ENCODE measurements at regions not wholly inside any gene's neighbourhood (a gene's known extent, or its start where the extent isn't known, plus 50 kb on each side); places are given as distances from the start of the nearest gene placed in this dataset.

DNA sequence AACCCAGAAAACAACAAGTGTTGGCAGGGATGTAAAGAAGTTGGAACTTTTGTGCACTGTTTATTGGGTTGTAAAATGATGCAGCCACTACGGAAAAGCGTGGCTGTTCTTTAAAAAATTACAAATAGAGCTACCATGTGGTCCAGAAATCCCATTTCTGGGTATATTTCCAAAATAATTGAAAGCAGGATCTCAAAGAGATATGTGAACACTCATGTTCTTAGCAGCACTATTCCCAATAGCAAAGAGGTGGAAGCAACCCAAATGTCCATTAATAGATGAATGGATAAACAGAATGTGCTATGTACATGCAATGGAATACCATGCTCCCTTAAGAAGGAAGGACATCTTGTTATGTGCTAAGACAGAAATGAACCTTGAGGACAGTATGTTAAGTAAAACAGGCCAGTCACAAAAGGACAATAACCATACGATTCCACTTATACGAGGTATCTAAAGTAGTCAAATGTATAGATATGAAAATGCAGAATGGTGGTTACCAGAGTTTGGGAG is 249.5 kb downstream of the PHLDA1 start:
- no peaks in the 10 kb centered on the region for H3K27me3 ChIP-seq (ENCODE audit: control insufficient read depth, insufficient read depth, low read length)
- peaks cover 20% of the 10 kb centered on the region for H3K4me1 ChIP-seq (ENCODE audit: control insufficient read depth, insufficient read depth, low read length)
- H3K9ac ChIP-seq (ENCODE audit: low read depth, low read length): no peak overlapping the region
- no peak overlapping the region for H3K4me2 ChIP-seq (ENCODE audit: low read length)
- H3K36me3 ChIP-seq (ENCODE audit: insufficient read depth, low read length): no peaks in the 10 kb centered on the region
- no peaks in the 10 kb centered on the region for H3K9me3 ChIP-seq (replicated peaks; ENCODE audit: low read length)
- H3K4me3 ChIP-seq (ENCODE audit: low read length): no peak overlapping the region

DNA sequence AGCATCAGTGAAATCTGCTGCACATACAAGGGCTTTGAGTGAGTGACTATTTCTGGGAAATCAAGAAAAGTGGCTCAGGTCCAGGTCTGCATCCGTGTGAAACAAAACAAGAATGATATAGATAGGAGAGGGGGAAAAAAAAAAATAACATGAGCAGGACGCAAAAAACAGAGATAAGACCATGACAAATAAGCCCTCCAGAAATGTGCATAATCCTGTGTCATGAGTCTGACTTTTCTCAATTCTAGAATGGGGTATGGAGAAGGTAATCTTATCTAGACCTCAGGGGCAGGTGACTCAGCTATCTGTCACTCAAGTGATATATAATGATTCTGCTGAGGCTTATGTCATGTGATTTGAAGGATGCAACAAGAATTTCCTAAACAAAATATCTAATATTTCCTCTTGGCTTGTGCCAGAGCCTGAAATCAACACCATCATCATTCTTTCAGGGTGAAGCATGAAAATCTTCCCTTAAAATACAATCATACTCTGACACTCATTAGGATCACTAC is 250.0 kb downstream of the PHLDA1 start:
- Histone ChIP-seq H3K9ac (ENCODE audit: low read depth, low read length) (no peak overlapping the region), H3K27me3 (ENCODE audit: control insufficient read depth, insufficient read depth, low read length) (no peaks in the 10 kb centered on the region), H3K9me3 (replicated peaks; ENCODE audit: low read length) (no peaks in the 10 kb centered on the region), H3K4me2 (ENCODE audit: low read length) (peak overlapping the region; percentile 11), H3K36me3 (ENCODE audit: insufficient read depth, low read length) (no peaks in the 10 kb centered on the region), H3K4me3 (ENCODE audit: low read length) (no peak overlapping the region), H3K4me1 (ENCODE audit: control insufficient read depth, insufficient read depth, low read length) (peaks cover 20% of the 10 kb centered on the region)

DNA sequence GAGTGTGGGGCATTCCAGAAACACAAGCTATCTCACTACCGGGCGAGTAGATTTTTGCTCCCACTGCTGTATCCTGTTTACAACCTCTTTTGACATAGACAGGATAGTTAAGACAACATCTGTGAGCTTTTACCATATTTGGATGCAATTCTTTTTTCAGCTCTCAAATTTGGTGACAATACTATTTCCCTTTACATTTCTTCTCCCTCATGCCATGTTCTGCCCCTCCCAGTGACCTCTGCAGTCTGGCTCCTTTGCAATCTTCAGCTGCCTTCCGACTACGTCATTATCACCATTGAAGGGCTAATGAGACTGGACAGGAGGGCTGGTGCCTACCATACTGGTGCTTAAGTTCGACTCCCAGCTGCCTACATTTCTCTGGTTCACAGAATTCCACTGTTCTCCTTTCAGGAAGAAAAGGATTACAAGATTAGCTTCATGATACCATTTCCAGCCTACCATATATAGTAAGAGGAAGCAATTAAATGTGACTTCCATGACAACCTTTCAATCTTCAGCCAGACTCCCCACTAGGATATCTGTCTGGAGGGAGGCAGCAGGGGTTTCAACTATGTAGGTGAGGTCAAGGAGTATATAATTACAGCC is 251.6 kb downstream of the PHLDA1 start:
- Histone ChIP-seq H3K4me2 (ENCODE audit: low read length) (no peak overlapping the region), H3K9ac (ENCODE audit: low read depth, low read length) (no peak overlapping the region), H3K4me1 (ENCODE audit: control insufficient read depth, insufficient read depth, low read length) (peaks cover 20% of the 10 kb centered on the region), H3K9me3 (replicated peaks; ENCODE audit: low read length) (no peaks in the 10 kb centered on the region), H3K27me3 (ENCODE audit: control insufficient read depth, insufficient read depth, low read length) (no peaks in the 10 kb centered on the region), H3K4me3 (ENCODE audit: low read length) (no peak overlapping the region), H3K36me3 (ENCODE audit: insufficient read depth, low read length) (no peaks in the 10 kb centered on the region)

DNA sequence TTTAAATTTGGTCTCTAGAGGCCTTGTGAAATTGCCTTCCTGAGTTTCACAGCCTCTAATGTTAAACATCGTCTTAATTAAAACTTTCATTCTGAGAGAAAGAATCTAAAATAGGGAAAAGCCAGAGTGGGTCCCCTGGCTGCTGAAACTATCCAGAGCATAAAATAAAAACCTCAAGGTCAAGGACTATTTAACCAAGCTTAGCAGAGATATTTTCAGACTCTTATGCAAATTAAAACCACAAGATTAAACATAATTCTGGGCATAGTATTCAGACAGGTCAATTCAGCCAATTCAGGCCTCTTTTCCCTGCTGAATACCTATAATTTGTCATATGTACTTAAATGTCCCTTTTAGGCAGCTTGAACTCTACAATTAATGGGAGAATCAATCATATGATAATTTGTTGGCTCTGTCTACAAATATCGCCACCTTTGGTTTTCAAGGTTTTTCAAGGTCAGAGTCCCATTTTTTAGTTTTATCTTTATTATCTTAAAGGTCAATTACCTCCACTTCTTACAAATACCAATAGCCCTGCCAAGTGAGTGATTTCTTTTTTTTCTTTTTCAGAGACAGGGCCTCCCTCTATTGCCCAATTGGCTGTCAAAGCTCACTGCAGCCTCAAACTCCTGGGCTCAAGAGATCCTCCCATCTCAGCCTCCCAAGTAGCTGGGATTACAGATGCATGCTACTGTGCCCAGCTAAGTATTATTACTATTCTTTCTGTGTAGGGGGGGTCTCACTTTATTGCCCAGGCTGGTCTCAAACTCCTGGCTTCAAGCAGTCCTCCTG is 257.1 kb downstream of the PHLDA1 start:
- H3K9ac ChIP-seq (ENCODE audit: low read depth, low read length): no peak overlapping the region
- no peak overlapping the region for H3K4me3 ChIP-seq (ENCODE audit: low read length)
- H3K4me2 ChIP-seq (ENCODE audit: low read length): no peak overlapping the region
- H3K36me3 ChIP-seq (ENCODE audit: insufficient read depth, low read length): no peaks in the 10 kb centered on the region
- no peaks in the 10 kb centered on the region for H3K9me3 ChIP-seq (replicated peaks; ENCODE audit: low read length)
- no peaks in the 10 kb centered on the region for H3K27me3 ChIP-seq (ENCODE audit: control insufficient read depth, insufficient read depth, low read length)
- no peaks in the 10 kb centered on the region for H3K4me1 ChIP-seq (ENCODE audit: control insufficient read depth, insufficient read depth, low read length)

DNA sequence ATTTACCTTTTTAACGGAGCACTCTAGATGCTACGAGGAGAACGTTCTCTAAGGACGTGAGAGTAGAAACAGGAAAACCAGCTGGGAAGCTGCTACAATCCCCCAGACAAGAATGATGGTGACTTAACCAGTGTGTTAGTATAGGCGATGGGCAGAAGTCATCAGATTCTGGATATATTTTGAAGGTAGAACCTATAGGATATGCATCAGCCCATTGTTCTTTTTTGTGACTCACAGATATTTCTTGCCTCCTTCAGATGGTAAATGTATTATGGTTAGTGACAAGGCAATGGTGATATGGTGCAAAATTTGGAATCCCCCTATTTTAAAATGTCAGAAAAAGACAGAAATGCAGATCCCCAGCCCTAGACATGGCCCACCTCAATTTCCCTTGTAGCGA is 258.2 kb downstream of the PHLDA1 start:
- Histone ChIP-seq H3K27me3 (ENCODE audit: control insufficient read depth, insufficient read depth, low read length) (no peaks in the 10 kb centered on the region), H3K36me3 (ENCODE audit: insufficient read depth, low read length) (no peaks in the 10 kb centered on the region), H3K4me1 (ENCODE audit: control insufficient read depth, insufficient read depth, low read length) (no peaks in the 10 kb centered on the region), H3K9me3 (replicated peaks; ENCODE audit: low read length) (no peaks in the 10 kb centered on the region), H3K9ac (ENCODE audit: low read depth, low read length) (no peak overlapping the region), H3K4me3 (ENCODE audit: low read length) (no peak overlapping the region), H3K4me2 (ENCODE audit: low read length) (no peak overlapping the region)

DNA sequence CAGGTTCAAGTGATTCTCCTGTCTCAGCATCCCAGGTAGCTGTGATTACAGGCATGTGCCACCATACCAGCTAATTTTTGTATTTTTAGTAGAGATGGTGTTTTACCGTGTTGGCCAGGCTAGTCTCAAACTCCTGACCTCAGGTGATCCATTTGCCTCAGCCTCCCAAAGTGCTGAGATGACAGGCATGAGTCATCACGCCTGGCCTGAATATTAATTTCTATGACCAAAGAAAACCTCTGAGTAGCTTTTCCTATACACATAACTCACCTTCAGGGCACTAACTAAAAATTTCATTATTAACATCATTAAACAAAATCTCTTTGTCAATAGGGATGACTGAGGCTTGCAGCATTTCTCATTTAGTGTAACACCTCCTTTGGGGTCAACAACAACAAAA is 259.6 kb upstream of the KRR1 start:
- Histone ChIP-seq H3K4me2 (ENCODE audit: low read length) (no peak overlapping the region), H3K36me3 (ENCODE audit: insufficient read depth, low read length) (no peaks in the 10 kb centered on the region), H3K4me1 (ENCODE audit: control insufficient read depth, insufficient read depth, low read length) (peaks cover 11% of the 10 kb centered on the region), H3K9me3 (replicated peaks; ENCODE audit: low read length) (no peaks in the 10 kb centered on the region), H3K4me3 (ENCODE audit: low read length) (no peak overlapping the region), H3K27me3 (ENCODE audit: control insufficient read depth, insufficient read depth, low read length) (no peaks in the 10 kb centered on the region), H3K9ac (ENCODE audit: low read depth, low read length) (no peak overlapping the region)

DNA sequence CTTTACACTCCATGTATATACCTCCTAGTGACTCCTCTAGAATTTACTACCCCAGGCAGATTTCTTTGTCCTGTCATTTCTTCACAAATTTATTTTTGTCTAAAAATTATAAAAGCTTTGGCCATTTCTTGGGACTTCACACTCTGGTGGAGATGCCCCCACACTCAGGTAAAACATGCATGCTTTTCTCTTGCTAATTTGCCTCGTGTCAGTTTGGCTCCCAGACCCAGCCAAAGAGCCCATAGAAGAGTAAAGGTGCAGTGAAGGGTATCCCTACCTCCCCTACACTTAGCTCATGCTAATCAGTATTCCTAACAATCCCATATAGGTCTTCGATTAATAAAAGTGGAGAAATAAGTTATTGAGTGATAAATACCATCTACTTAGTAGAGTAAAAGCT is 256.5 kb upstream of the KRR1 start:
- peaks cover 13% of the 10 kb centered on the region for H3K4me1 ChIP-seq (ENCODE audit: control insufficient read depth, insufficient read depth, low read length)
- no peaks in the 10 kb centered on the region for H3K27me3 ChIP-seq (ENCODE audit: control insufficient read depth, insufficient read depth, low read length)
- H3K4me2 ChIP-seq (ENCODE audit: low read length): no peak overlapping the region
- no peaks in the 10 kb centered on the region for H3K9me3 ChIP-seq (replicated peaks; ENCODE audit: low read length)
- no peak overlapping the region for H3K9ac ChIP-seq (ENCODE audit: low read depth, low read length)
- no peak overlapping the region for H3K4me3 ChIP-seq (ENCODE audit: low read length)
- no peaks in the 10 kb centered on the region for H3K36me3 ChIP-seq (ENCODE audit: insufficient read depth, low read length)

DNA sequence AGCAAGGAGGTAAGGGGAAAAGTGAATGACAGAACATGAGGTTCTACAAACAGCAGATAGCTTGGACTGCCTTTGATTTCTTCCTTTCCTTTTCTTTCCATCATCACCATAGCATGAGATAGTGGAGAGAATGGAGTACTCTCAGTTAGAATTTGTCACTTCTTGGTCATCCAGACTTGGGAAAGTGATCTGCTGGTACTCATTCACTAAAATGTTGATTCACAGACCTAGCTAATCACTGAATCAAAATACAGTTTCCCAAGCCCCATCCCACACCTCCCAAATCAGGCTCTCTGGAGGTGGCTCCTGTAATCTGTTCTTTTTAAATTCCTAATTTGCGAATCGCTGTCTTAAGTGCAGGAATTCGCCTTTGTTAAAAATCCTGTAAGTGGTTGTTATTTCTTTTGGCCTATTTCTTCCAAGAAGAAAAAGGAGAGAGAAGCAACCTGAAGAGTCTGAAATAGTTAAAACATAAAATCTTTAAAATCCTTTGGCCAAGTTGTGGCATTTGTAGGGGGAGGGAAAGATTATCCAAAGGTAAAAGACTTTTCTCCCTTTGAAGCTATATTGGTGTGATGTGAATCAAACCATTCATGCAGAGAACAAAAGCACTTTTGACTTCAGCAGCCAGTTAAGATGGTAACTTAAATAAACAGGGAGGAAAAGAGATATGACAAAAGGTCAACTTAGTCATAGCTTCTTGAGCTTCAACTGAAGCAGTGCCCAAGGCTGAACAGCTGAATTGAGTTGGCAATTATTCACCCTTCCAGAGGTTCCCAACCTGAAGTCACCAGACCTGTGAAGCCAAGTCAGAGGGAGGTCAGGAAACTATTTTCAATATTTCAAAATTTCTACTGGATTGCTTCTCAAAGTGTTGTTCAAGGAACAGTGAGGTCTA is 255.1 kb upstream of the KRR1 start:
- H3K27me3 ChIP-seq (ENCODE audit: control insufficient read depth, insufficient read depth, low read length): no peaks in the 10 kb centered on the region
- no peaks in the 10 kb centered on the region for H3K36me3 ChIP-seq (ENCODE audit: insufficient read depth, low read length)
- peaks cover 13% of the 10 kb centered on the region for H3K4me1 ChIP-seq (ENCODE audit: control insufficient read depth, insufficient read depth, low read length)
- peak overlapping the region; percentile 9 for H3K4me2 ChIP-seq (ENCODE audit: low read length)
- no peaks in the 10 kb centered on the region for H3K9me3 ChIP-seq (replicated peaks; ENCODE audit: low read length)
- H3K9ac ChIP-seq (ENCODE audit: low read depth, low read length): no peak overlapping the region
- no peak overlapping the region for H3K4me3 ChIP-seq (ENCODE audit: low read length)

DNA sequence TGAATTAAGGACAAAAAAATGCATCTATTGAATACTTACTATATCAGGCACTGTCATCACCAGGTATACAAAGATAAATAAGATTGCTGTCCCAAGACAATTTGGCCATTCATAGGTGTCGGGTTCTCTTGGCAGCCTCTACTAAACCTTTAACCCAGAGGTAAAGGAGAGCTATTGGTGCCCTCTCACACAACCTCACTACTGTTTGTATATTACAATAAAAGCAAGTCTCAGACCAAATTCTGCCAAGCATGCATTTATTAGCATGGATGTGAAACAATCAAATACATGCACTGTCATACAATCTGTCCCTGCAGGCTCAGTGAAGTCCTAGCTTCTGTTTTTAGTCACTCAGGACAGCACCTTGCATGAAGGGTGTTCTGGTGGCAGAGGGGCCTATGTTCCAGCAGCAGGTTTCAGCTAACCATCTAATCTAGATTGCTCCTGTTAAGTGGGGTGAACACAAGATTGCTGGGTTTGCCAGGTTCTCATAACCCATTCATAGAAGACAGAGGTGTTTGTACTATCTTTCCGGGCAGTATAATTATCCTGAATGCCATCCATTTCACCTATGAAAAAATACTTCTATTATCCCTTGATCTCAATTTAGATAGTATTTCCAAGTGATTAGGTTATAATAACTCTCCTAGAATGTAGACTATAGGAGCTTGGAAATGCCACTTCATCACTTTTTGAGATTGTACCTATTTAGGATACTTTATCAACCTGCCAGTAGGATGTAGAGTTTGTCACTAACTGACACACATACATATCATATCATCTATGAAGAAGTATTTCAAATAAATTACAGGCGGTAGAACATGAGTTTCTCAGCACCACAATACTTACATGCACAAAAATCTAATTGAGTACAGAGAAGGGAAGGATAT is 254.0 kb upstream of the KRR1 start:
- Histone ChIP-seq H3K36me3 (ENCODE audit: insufficient read depth, low read length) (no peaks in the 10 kb centered on the region), H3K9me3 (replicated peaks; ENCODE audit: low read length) (no peaks in the 10 kb centered on the region), H3K4me3 (ENCODE audit: low read length) (no peak overlapping the region), H3K4me2 (ENCODE audit: low read length) (no peak overlapping the region), H3K4me1 (ENCODE audit: control insufficient read depth, insufficient read depth, low read length) (peaks cover 16% of the 10 kb centered on the region), H3K27me3 (ENCODE audit: control insufficient read depth, insufficient read depth, low read length) (no peaks in the 10 kb centered on the region), H3K9ac (ENCODE audit: low read depth, low read length) (no peak overlapping the region)

DNA sequence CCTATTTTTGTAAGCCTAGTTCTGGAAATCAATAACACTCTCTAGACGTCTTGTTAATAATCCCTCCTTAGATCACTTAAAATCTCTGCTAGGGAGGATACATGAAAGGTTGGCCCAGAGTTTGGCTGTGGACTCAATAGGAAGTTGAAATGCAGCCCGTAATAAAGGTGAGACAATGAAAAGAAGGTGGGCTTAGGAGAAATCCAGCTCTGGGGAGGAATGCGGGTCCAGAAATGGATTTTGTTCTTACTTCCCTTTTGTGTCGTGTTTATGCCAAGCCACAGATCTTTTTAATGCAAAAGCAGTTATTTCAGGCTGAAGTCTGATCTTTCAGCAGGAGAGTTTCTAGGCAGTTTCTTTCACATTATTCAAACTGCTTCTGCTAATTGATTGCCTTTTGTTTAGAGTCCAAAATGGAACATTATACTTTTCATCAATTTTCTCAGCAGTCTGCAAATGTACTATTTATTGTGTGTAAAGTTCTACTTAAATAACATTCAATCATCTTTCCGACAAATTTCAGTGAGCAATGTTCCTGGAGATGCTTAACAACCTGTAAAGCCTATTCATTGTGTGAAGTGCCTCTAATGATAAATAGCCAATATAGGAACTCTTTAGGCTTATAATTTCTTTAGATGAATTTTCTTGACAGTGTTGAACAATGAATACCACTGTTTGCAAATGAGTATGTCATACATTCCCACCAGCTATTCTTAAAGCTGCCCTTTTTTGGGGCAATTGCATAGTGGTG is 252.9 kb upstream of the KRR1 start:
- Histone ChIP-seq H3K36me3 (ENCODE audit: insufficient read depth, low read length) (no peaks in the 10 kb centered on the region), H3K4me1 (ENCODE audit: control insufficient read depth, insufficient read depth, low read length) (peaks cover 27% of the 10 kb centered on the region), H3K4me2 (ENCODE audit: low read length) (no peak overlapping the region), H3K9ac (ENCODE audit: low read depth, low read length) (no peak overlapping the region), H3K4me3 (ENCODE audit: low read length) (no peak overlapping the region), H3K27me3 (ENCODE audit: control insufficient read depth, insufficient read depth, low read length) (no peaks in the 10 kb centered on the region), H3K9me3 (replicated peaks; ENCODE audit: low read length) (no peaks in the 10 kb centered on the region)
